RWPE1 (cell line): ENCODE measurements at regions not wholly inside any gene's neighbourhood (a gene's known extent, or its start where the extent isn't known, plus 50 kb on each side); places are given as distances from the start of the nearest gene placed in this dataset.

Experiments
- CTCF ChIA-PET: fragments of 350-600 bp; sonication (Branson Sonifier 250); formaldehyde crosslinking; extraction: SDS; loops from one replicate; lab custom pipeline; 2021; lab: Yijun Ruan, JAX
- POLR2A ChIA-PET: fragments of 400-600 bp; formaldehyde crosslinking; extraction: SDS; loops from one replicate; lab custom pipeline; 2020; ENCODE audit warnings: antibody characterized with exemption; ENCODE audit not compliant: low non-redundant PET; lab: Yijun Ruan, JAX
- DNase-seq: peaks from one replicate; pipeline ENCODE4 v3.0.0; 2012; ENCODE audit warnings: low spot score
- H3K27ac ChIP-seq: fragments of 450-650 bp; 2 replicates; pipeline ENCODE4 v1.5.1; 2017
- CTCF ChIP-seq: fragments of 450-650 bp; conservative IDR thresholded peaks from 2 replicates; pipeline ENCODE4 v1.5.1; 2017; ENCODE audit warnings: low read depth, mild to moderate bottlenecking

GRCh38 chr5:101174981-101175380, 271.9 kb upstream of the ST8SIA4 start:
- ChIA-PET CTCF (no interaction called here), POLR2A (no interaction called here)
- TF ChIP-seq CTCF: no peak
- no peak overlapping the region for H3K27ac ChIP-seq
- no peak for DNase-seq

- no peak for TF ChIP-seq CTCF
- POLR2A ChIA-PET: no interaction called here
- CTCF ChIA-PET: no interaction called here
- no peak overlapping the region for H3K27ac ChIP-seq
- no peak for DNase-seq
Observed at GRCh38 chr5:101163088-101163487, 260.0 kb upstream of the ST8SIA4 start.

- ChIA-PET POLR2A (no interaction called here), CTCF (no interaction called here)
- no peak for DNase-seq
- no peak for TF ChIP-seq CTCF
- H3K27ac ChIP-seq: no peak overlapping the region
Observed at GRCh38 chr5:101160002-101160401, 256.9 kb upstream of the ST8SIA4 start.

GRCh38 chr5:101159006-101159405, 255.9 kb upstream of the ST8SIA4 start:
- DNase-seq: no peak
- H3K27ac ChIP-seq: no peak overlapping the region
- TF ChIP-seq CTCF: no peak
- ChIA-PET POLR2A (no interaction called here), CTCF (no interaction called here)

- H3K27ac ChIP-seq: no peak overlapping the region
- ChIA-PET POLR2A (no interaction called here), CTCF (no interaction called here)
- no peak for TF ChIP-seq CTCF
- no peak for DNase-seq
Observed at GRCh38 chr5:101153526-101153925, 250.4 kb upstream of the ST8SIA4 start.

GRCh38 chr5:101143526-101143925, 240.4 kb upstream of the ST8SIA4 start:
- POLR2A ChIA-PET: no interaction called here
- CTCF ChIA-PET: no interaction called here
- DNase-seq: no peak
- TF ChIP-seq CTCF: no peak
- no peak overlapping the region for H3K27ac ChIP-seq

- no peak for TF ChIP-seq CTCF
- no peak for DNase-seq
- POLR2A ChIA-PET: no interaction called here
- CTCF ChIA-PET: no interaction called here
- H3K27ac ChIP-seq: no peak overlapping the region
Observed at GRCh38 chr5:101142102-101142501, 239.0 kb upstream of the ST8SIA4 start.
